ENCODE measurements at regions not wholly inside any gene's neighbourhood (a gene's known extent, or its start where the extent isn't known, plus 50 kb on each side); places are given as distances from the start of the nearest gene placed in this dataset.

GRCh38 chr1:22218618-22219250 lies 75.8 kb upstream of the WNT4 start:
- no peak for TF ChIP-seq CTCF (IDR thresholded peaks at IDR 0.05; ENCODE audit: low read depth, low read length)
- H3K4me3 ChIP-seq (replicated peaks in 1 of 2; ENCODE audit: low read depth in 2 of 2, low read length in 2 of 2) = no peak overlapping the region
- DNase-seq (ENCODE audit: low read depth in 2 of 2) = no peak

- no peak overlapping the region for H3K4me3 ChIP-seq (replicated peaks in 1 of 2; ENCODE audit: low read depth in 2 of 2, low read length in 2 of 2)
- no peak for DNase-seq (ENCODE audit: low read depth in 2 of 2)
- TF ChIP-seq CTCF (IDR thresholded peaks at IDR 0.05; ENCODE audit: low read depth, low read length) = no peak
Measured at GRCh38 chr1:22221233-22221780, 78.4 kb upstream of the WNT4 start.

- no peak overlapping the region for H3K4me3 ChIP-seq (replicated peaks in 1 of 2; ENCODE audit: low read depth in 2 of 2, low read length in 2 of 2)
- DNase-seq (ENCODE audit: low read depth in 2 of 2) = no peak
- no peak for TF ChIP-seq CTCF (IDR thresholded peaks at IDR 0.05; ENCODE audit: low read depth, low read length)
Measured at GRCh38 chr1:22222723-22223122, 79.8 kb upstream of the WNT4 start.

GRCh38 chr1:22223176-22223575 lies 80.3 kb upstream of the WNT4 start:
- H3K4me3 ChIP-seq (replicated peaks in 1 of 2; ENCODE audit: low read depth in 2 of 2, low read length in 2 of 2) = no peak overlapping the region
- no peak for DNase-seq (ENCODE audit: low read depth in 2 of 2)
- TF ChIP-seq CTCF (IDR thresholded peaks at IDR 0.05; ENCODE audit: low read depth, low read length) = no peak

- no peak overlapping the region for H3K4me3 ChIP-seq (replicated peaks in 1 of 2; ENCODE audit: low read depth in 2 of 2, low read length in 2 of 2)
- no peak for DNase-seq (ENCODE audit: low read depth in 2 of 2)
- TF ChIP-seq CTCF (IDR thresholded peaks at IDR 0.05; ENCODE audit: low read depth, low read length) = no peak
Measured at GRCh38 chr1:22224091-22224490, 81.2 kb upstream of the WNT4 start.

- no peak for DNase-seq (ENCODE audit: low read depth in 2 of 2)
- TF ChIP-seq CTCF (IDR thresholded peaks at IDR 0.05; ENCODE audit: low read depth, low read length) = no peak
- H3K4me3 ChIP-seq (replicated peaks in 1 of 2; ENCODE audit: low read depth in 2 of 2, low read length in 2 of 2) = no peak overlapping the region
Measured at GRCh38 chr1:22224631-22225030, 81.7 kb upstream of the WNT4 start.

Data from cardiac fibroblast (primary cell).